ENCODE measurements at regions not wholly inside any gene's neighbourhood (a gene's known extent, or its start where the extent isn't known, plus 50 kb on each side); places are given as distances from the start of the nearest gene placed in this dataset.

DNA sequence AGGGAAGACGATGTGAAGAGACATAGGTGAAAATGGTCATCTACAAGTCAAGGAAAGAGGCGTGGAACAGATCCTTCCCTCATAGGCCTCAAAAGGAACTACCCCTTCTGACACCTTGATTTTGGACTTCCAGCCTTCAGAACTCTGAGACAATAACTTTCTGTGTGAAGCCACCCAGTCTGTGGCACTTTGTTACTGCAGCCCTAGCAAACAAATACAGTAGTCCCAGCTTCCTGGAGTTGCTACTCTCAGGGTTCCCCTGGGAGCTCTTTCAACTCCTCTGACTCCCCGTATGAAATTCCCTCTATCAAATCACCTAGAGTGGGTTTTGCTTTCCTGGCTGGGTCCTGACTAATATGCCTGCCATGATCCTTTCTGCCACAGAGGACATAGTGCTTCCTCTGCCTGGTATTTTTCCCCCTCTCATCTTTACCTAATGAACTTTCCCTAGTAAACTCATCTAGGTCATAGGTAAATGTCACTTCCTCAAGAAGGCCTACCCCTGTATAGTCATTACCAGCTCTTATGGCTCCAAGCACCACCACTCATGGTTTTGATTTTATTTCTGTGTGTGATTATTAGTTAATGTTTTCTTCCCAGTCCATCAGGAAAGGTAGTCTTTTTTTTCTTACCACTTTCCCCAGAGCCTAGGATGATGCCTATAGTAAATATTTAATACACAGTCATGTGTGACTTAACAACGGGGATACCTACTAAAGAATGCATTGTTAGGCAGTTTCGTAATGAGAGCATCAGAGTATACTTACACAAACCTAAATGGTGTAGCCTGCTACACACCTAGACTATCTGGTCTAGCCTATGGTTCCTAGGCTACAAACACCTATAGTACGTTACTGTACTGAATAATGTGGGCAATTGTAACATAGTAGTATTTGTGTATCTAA is 111.5 kb upstream of the LGALSL start:
- H3K4me3 ChIP-seq: no peak overlapping the region
- no peaks in the 10 kb centered on the region for H3K27me3 ChIP-seq
- H3K9me3 ChIP-seq: no peaks in the 10 kb centered on the region
- intact Hi-C loops (cut with DNase I): no loop called here
- WGBS, 2 donors: 73 to 78% methylated on average over 6 of the region's 6 CpGs
- no peak for TF ChIP-seq POLR2A (IDR thresholded peaks at IDR 0.05)
- TF ChIP-seq, protein P1, sequence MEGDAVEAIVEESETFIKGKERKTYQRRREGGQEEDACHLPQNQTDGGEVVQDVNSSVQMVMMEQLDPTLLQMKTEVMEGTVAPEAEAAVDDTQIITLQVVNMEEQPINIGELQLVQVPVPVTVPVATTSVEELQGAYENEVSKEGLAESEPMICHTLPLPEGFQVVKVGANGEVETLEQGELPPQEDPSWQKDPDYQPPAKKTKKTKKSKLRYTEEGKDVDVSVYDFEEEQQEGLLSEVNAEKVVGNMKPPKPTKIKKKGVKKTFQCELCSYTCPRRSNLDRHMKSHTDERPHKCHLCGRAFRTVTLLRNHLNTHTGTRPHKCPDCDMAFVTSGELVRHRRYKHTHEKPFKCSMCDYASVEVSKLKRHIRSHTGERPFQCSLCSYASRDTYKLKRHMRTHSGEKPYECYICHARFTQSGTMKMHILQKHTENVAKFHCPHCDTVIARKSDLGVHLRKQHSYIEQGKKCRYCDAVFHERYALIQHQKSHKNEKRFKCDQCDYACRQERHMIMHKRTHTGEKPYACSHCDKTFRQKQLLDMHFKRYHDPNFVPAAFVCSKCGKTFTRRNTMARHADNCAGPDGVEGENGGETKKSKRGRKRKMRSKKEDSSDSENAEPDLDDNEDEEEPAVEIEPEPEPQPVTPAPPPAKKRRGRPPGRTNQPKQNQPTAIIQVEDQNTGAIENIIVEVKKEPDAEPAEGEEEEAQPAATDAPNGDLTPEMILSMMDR (IDR thresholded peaks at IDR 0.05): no peak
- H3K27ac ChIP-seq: no peak overlapping the region
- no peak for ATAC-seq
- H3K36me3 ChIP-seq (replicated peaks in 1 of 2; ENCODE audit: insufficient read depth in 1 of 2, low read depth in 2 of 2): no peaks in the 10 kb centered on the region
- DNase-seq: no peak
- H3K4me1 ChIP-seq: no peaks in the 10 kb centered on the region

DNA sequence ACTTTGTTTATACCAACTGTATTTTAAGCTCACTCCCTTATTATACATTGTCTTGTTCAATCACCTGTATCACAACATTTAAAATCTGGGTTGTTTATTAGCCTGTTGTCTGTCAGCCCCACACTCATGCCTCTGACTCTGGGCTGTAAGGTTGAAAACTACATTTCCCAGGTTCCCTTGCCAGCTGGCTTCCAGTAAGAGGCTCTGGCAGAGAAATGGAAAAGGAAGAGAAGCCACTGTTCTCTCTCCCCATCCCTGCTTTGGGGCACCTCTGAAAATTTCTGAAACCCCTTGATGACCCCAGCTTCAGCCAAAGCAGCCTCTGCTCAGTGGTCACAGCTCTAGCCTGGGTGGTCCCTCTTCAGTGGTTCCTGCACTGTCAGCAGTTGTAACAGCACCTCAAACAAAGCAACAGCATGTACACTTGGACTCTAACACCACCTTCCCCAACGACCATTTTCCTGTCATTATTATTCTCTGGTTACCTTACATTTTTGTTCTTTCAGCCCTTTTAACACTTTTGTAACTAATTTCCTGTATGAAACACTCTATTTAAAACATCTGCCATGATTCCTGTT is 108.9 kb upstream of the LGALSL start:
- intact Hi-C loops (cut with DNase I): no loop called here
- Histone ChIP-seq H3K4me1 (no peaks in the 10 kb centered on the region), H3K27ac (no peak overlapping the region), H3K27me3 (no peaks in the 10 kb centered on the region), H3K36me3 (replicated peaks in 1 of 2; ENCODE audit: insufficient read depth in 1 of 2, low read depth in 2 of 2) (no peaks in the 10 kb centered on the region), H3K9me3 (no peaks in the 10 kb centered on the region), H3K4me3 (no peak overlapping the region)
- 8 to 25% methylated on average over 1 of the region's 1 CpG for WGBS, 2 donors
- DNase-seq (no peak), ATAC-seq (no peak)
- TF ChIP-seq, protein P1 (IDR thresholded peaks at IDR 0.05): no peak
- TF ChIP-seq POLR2A (IDR thresholded peaks at IDR 0.05): no peak

GRCh38 chr2:64345998-64346397 is 108.0 kb upstream of the LGALSL start:
- DNase-seq (no peak), ATAC-seq (no peak)
- H3K4me3 ChIP-seq: no peak overlapping the region
- no peaks in the 10 kb centered on the region for H3K36me3 ChIP-seq (replicated peaks in 1 of 2; ENCODE audit: insufficient read depth in 1 of 2, low read depth in 2 of 2)
- no peaks in the 10 kb centered on the region for H3K9me3 ChIP-seq
- H3K27me3 ChIP-seq: no peaks in the 10 kb centered on the region
- TF ChIP-seq POLR2A (IDR thresholded peaks at IDR 0.05): no peak
- TF ChIP-seq, protein P1 (IDR thresholded peaks at IDR 0.05): no peak
- H3K4me1 ChIP-seq: no peaks in the 10 kb centered on the region
- intact Hi-C loops (cut with DNase I): no loop called here
- no peak overlapping the region for H3K27ac ChIP-seq
- WGBS, 2 donors: 81 to 92% methylated on average over 2 of the region's 2 CpGs

DNA sequence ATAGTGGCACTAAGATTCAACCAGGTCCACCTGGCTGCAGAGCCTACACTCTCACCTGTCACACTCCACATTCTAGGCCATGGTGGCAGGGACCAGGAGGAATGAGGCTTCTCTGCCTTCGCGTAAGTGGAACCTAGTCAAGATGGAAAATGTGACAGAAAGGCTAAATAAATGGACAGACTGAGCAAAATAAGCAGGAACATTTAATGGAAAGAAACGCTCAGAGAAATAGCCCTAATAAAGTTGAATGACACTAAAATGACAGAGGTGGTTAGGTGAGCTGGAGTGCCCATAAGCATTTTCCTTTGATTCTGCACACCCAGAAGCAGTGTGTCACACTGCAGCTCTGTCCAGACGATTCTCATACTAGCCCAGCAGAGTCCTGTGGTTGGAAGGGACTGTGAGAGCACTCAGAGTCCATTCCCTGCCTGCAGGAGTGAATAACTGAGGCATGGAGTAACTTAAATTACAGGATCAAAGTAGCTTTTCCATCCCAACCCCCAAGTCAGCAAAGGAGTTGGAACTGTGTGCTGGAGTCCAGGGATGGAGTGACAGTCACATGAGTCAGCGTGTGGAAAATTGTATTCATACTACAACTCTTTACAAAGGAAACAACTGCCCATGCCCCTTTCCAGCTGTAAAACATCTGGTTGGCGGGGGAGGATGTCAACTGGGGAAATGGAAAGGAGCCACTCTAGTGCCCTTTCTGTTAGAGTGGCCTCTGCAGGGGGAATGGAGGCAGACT is 105.4 kb upstream of the LGALSL start:
- Histone ChIP-seq H3K4me1 (no peaks in the 10 kb centered on the region), H3K36me3 (replicated peaks in 1 of 2; ENCODE audit: insufficient read depth in 1 of 2, low read depth in 2 of 2) (no peaks in the 10 kb centered on the region), H3K4me3 (no peak overlapping the region), H3K27ac (no peak overlapping the region), H3K27me3 (no peaks in the 10 kb centered on the region), H3K9me3 (no peaks in the 10 kb centered on the region)
- TF ChIP-seq POLR2A (IDR thresholded peaks at IDR 0.05): no peak
- TF ChIP-seq, protein P1 (IDR thresholded peaks at IDR 0.05): no peak
- WGBS, 2 donors: 84 to 85% methylated on average over 6 of the region's 6 CpGs
- DNase-seq (no peak), ATAC-seq (no peak)
- intact Hi-C loops (cut with DNase I): no loop called here
